T-helper 1 cell treated with Interleukin-12 subunit alpha and Interleukin-12 subunit beta and Interleukin-4 antibody, amounts not matched to agents 30 μg/mL and 1 μg/mL, for 36 hours (primary cell): ENCODE measurements at regions not wholly inside any gene's neighbourhood (a gene's known extent, or its start where the extent isn't known, plus 50 kb on each side); places are given as distances from the start of the nearest gene placed in this dataset.

Experiments used
- H3K27ac Mint-ChIP-seq: one replicate; pipeline ENCODE4 v1.8.0; 2021; ENCODE audit warnings: mild to moderate bottlenecking, mixed read lengths
- H3K27me3 Mint-ChIP-seq: one replicate; pipeline ENCODE4 v1.8.0; 2021; ENCODE audit warnings: low read depth, mixed read lengths
- H3K36me3 Mint-ChIP-seq: one replicate; pipeline ENCODE4 v1.8.0; 2021; ENCODE audit warnings: low read depth, mixed read lengths
- H3K4me1 Mint-ChIP-seq: one replicate; pipeline ENCODE4 v1.8.0; 2021; ENCODE audit warnings: low read depth, mixed read lengths
- H3K4me3 Mint-ChIP-seq: one replicate; pipeline ENCODE4 v1.8.0; 2021; ENCODE audit warnings: mild to moderate bottlenecking, moderate library complexity, mixed read lengths
- H3K9me3 Mint-ChIP-seq: one replicate; pipeline ENCODE4 v1.8.0; 2021; ENCODE audit warnings: mixed read lengths

- Mint-ChIP-seq H3K27me3 (peaks cover 40% of the 10 kb centered on the region), H3K27ac (no peak overlapping the region), H3K4me1 (peaks cover 2% of the 10 kb centered on the region), H3K9me3 (no peaks in the 10 kb centered on the region), H3K4me3 (no peak overlapping the region), H3K36me3 (no peaks in the 10 kb centered on the region)
These were observed 104.5 kb upstream of the MAML3 start for GRCh38 chr4:140258476-140258875.

- H3K27me3 Mint-ChIP-seq = peaks cover 38% of the 10 kb centered on the region
- H3K36me3 Mint-ChIP-seq = no peaks in the 10 kb centered on the region
- peaks cover 4% of the 10 kb centered on the region for H3K4me1 Mint-ChIP-seq
- no peaks in the 10 kb centered on the region for H3K9me3 Mint-ChIP-seq
- no peak overlapping the region for H3K27ac Mint-ChIP-seq
- H3K4me3 Mint-ChIP-seq = no peak overlapping the region
These were observed 103.7 kb upstream of the MAML3 start for GRCh38 chr4:140257461-140258305.

- peaks cover 5% of the 10 kb centered on the region for H3K4me1 Mint-ChIP-seq
- H3K27me3 Mint-ChIP-seq = peaks cover 41% of the 10 kb centered on the region
- H3K4me3 Mint-ChIP-seq = no peak overlapping the region
- no peak overlapping the region for H3K27ac Mint-ChIP-seq
- H3K9me3 Mint-ChIP-seq = no peaks in the 10 kb centered on the region
- no peaks in the 10 kb centered on the region for H3K36me3 Mint-ChIP-seq
These were observed 103.0 kb upstream of the MAML3 start for GRCh38 chr4:140256941-140257340.

- Mint-ChIP-seq H3K4me3 (no peak overlapping the region), H3K4me1 (peaks cover 6% of the 10 kb centered on the region), H3K27ac (no peak overlapping the region), H3K36me3 (no peaks in the 10 kb centered on the region), H3K9me3 (no peaks in the 10 kb centered on the region), H3K27me3 (peaks cover 37% of the 10 kb centered on the region)
These were observed 102.4 kb upstream of the MAML3 start for GRCh38 chr4:140256335-140256734.

GRCh38 chr4:140255927-140256326 is 101.9 kb upstream of the MAML3 start:
- no peak overlapping the region for H3K4me3 Mint-ChIP-seq
- no peak overlapping the region for H3K27ac Mint-ChIP-seq
- H3K4me1 Mint-ChIP-seq = peaks cover 6% of the 10 kb centered on the region
- no peaks in the 10 kb centered on the region for H3K9me3 Mint-ChIP-seq
- peaks cover 33% of the 10 kb centered on the region for H3K27me3 Mint-ChIP-seq
- H3K36me3 Mint-ChIP-seq = no peaks in the 10 kb centered on the region

GRCh38 chr4:140255467-140255866 is 101.5 kb upstream of the MAML3 start:
- Mint-ChIP-seq H3K27ac (no peak overlapping the region), H3K36me3 (no peaks in the 10 kb centered on the region), H3K4me1 (peaks cover 6% of the 10 kb centered on the region), H3K27me3 (peaks cover 32% of the 10 kb centered on the region), H3K9me3 (no peaks in the 10 kb centered on the region), H3K4me3 (no peak overlapping the region)

GRCh38 chr4:140254651-140255299 is 100.8 kb upstream of the MAML3 start:
- no peaks in the 10 kb centered on the region for H3K9me3 Mint-ChIP-seq
- H3K27ac Mint-ChIP-seq = no peak overlapping the region
- H3K27me3 Mint-ChIP-seq = peaks cover 28% of the 10 kb centered on the region
- peaks cover 6% of the 10 kb centered on the region for H3K4me1 Mint-ChIP-seq
- no peak overlapping the region for H3K4me3 Mint-ChIP-seq
- no peaks in the 10 kb centered on the region for H3K36me3 Mint-ChIP-seq

- Mint-ChIP-seq H3K27me3 (peaks cover 28% of the 10 kb centered on the region), H3K36me3 (no peaks in the 10 kb centered on the region), H3K4me1 (peaks cover 6% of the 10 kb centered on the region), H3K27ac (no peak overlapping the region), H3K9me3 (no peaks in the 10 kb centered on the region), H3K4me3 (peak overlapping the region; percentile 67)
These were observed 99.6 kb upstream of the MAML3 start for GRCh38 chr4:140253556-140254027.

GRCh38 chr4:140252742-140253555 is 99.0 kb upstream of the MAML3 start:
- Mint-ChIP-seq H3K36me3 (no peaks in the 10 kb centered on the region), H3K4me1 (peaks cover 6% of the 10 kb centered on the region), H3K27ac (no peak overlapping the region), H3K4me3 (peak overlapping the region; percentile 67), H3K9me3 (no peaks in the 10 kb centered on the region), H3K27me3 (peaks cover 30% of the 10 kb centered on the region)

GRCh38 chr4:140252141-140252741 is 98.3 kb upstream of the MAML3 start:
- Mint-ChIP-seq H3K27ac (peak overlapping the region; percentile 58), H3K9me3 (no peaks in the 10 kb centered on the region), H3K4me1 (peaks cover 7% of the 10 kb centered on the region), H3K27me3 (peaks cover 32% of the 10 kb centered on the region), H3K4me3 (peak overlapping the region; percentile 71), H3K36me3 (no peaks in the 10 kb centered on the region)

GRCh38 chr4:140251571-140251970 is 97.6 kb upstream of the MAML3 start:
- Mint-ChIP-seq H3K4me3 (peak overlapping the region; percentile 71), H3K36me3 (no peaks in the 10 kb centered on the region), H3K27ac (no peak overlapping the region), H3K27me3 (peaks cover 32% of the 10 kb centered on the region), H3K4me1 (peaks cover 9% of the 10 kb centered on the region), H3K9me3 (no peaks in the 10 kb centered on the region)

GRCh38 chr4:140250989-140251552 is 97.1 kb upstream of the MAML3 start:
- Mint-ChIP-seq H3K27ac (no peak overlapping the region), H3K4me3 (no peak overlapping the region), H3K9me3 (no peaks in the 10 kb centered on the region)

GRCh38 chr4:140249351-140249750 is 95.4 kb upstream of the MAML3 start:
- Mint-ChIP-seq H3K27ac (no peak overlapping the region), H3K36me3 (no peaks in the 10 kb centered on the region), H3K4me1 (peaks cover 9% of the 10 kb centered on the region), H3K9me3 (no peaks in the 10 kb centered on the region), H3K27me3 (peaks cover 33% of the 10 kb centered on the region), H3K4me3 (no peak overlapping the region)

More at GRCh38 chr4:140250989-140251552, 97.1 kb upstream of the MAML3 start:
- no peaks in the 10 kb centered on the region for H3K36me3 Mint-ChIP-seq
- H3K27me3 Mint-ChIP-seq = peaks cover 34% of the 10 kb centered on the region
- peaks cover 9% of the 10 kb centered on the region for H3K4me1 Mint-ChIP-seq

- Mint-ChIP-seq H3K36me3 (no peaks in the 10 kb centered on the region), H3K27me3 (peaks cover 25% of the 10 kb centered on the region), H3K4me3 (no peak overlapping the region), H3K9me3 (no peaks in the 10 kb centered on the region), H3K27ac (no peak overlapping the region), H3K4me1 (peaks cover 18% of the 10 kb centered on the region)
These were observed 93.3 kb upstream of the MAML3 start for GRCh38 chr4:140247237-140247636.
